ENCODE measurements at regions not wholly inside any gene's neighbourhood (a gene's known extent, or its start where the extent isn't known, plus 50 kb on each side); places are given as distances from the start of the nearest gene placed in this dataset.
A peak's percentile ranks its signal among the peaks of the same experiment; 100 is the strongest.

- DNase-seq, result no peak
These were observed 80.7 kb upstream of the NHSL1 start for GRCh38 chr6:138580040-138580439.

- DNase-seq, result no peak
These were observed 81.5 kb upstream of the NHSL1 start for GRCh38 chr6:138580801-138581200.

DNA sequence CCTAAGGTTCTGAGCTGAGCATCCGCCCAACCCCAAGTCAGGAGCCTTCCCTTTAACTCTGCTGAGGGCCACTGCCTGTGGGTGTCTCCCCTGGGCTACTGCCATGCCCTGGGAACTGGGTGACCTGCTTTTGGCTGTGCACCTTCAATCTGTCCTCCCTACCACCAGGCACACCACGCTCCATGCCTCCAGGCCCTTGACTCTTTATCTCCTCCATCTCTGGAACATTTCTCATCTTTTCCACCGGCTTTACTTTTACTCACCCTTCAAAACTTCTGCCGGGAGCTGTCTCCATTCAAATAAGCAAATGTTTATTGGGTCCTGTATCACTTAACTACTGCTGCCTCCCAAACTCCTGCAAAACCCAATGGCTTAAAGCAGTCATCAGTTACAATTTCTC, 83.3 kb upstream of the NHSL1 start:
- DNase-seq, result no peak

DNA sequence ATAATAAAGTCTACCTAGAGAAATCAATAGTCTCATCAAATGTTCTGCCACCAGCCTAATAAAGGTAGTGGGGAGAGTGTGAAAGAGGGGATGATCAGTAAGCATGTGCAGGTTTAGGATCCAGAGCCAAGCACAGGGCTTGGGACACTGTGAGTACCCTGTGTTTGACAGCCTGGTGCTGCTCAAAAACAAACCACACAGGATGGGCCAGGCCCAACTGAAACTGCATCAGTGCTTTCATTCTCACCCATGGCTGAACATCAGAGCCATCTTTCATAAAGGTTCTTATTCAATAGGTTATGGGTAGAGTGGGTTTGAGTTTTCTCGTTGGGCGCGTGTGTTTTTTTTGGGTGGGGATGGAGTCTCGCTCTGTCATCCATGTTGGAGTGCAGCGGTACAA, 87.3 kb upstream of the NHSL1 start:
- no peak for DNase-seq

DNA sequence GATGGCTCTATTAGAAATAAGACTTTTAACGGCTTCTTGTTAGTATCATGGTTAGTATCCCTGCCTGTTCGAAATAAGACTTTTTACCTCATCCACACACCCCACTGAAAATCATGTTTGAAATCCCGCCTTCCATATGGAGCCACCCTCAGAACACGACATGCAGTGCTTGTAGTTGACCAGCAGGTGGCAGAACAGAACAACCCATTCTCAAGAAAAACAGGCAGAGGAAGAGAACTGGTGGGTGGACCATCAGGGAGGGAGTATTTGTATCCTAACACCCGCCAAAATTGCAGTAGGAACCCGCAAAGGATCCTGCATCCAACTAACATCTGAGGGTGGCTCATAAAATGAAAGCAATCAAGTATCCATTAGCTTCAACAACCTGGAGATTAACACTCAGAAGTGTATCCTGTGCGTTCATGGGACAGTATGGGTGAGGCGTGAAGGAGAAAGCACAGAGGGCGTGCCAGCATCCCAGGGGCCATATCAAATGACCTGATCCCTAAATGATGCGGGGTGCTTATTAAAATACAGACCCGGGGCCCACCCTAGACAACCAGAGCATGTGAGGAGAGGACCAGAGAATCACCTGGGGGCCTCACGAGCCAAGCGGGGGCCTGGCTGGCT, 89.6 kb upstream of the NHSL1 start:
- DNase-seq, result peak; percentile 60

DNA sequence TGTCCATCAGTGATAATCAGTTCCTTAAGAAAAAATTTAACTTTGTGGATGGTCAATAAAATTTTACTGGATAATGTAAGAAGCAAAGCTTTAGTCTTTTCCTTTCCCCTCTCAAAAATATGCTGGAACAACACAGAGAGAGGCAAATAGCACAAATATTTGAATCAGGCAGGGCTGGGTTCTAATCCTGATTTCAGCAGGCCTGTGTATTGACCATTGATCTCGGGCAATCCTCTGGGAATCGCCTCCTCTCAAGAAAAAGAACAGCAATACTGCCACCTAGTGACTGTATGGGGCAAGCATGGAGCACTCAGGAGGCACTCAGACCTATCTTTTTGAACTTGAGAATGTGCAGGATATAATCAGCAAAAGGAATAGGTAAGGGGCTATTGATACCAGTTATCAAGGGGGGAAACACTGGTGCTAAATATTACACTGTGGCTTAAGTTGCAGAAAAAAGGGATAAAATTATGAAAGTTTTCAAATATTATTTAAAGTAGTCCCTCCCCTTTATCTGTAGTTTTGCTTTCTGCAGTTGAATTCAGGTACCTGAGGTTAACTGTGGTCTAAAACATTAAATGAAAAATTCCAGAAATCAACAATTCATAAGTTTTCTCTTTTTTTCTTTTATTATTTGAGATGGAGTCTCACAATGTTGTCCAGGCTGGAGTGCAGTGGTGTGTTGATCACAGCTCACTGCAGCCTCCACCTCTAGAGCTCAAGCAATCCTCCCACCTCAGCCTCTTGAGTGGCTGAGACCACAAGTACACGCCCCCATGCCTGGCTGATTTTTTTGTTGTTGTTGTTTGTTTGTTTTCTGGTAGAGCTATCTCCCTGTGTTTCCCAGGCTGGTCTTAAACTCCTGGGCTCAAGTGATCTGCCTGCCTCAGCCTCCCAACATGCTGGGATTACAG, 91.8 kb upstream of the NHSL1 start:
- peak; percentile 76 for DNase-seq

GRCh38 chr6:138592749-138593123, 93.4 kb upstream of the NHSL1 start:
- DNase-seq, result no peak

GRCh38 chr6:138593124-138593877, 94.0 kb upstream of the NHSL1 start:
- peak; percentile 95 for DNase-seq

GRCh38 chr6:138593909-138594757, 94.8 kb upstream of the NHSL1 start:
- DNase-seq, result peak; percentile 11

DNA sequence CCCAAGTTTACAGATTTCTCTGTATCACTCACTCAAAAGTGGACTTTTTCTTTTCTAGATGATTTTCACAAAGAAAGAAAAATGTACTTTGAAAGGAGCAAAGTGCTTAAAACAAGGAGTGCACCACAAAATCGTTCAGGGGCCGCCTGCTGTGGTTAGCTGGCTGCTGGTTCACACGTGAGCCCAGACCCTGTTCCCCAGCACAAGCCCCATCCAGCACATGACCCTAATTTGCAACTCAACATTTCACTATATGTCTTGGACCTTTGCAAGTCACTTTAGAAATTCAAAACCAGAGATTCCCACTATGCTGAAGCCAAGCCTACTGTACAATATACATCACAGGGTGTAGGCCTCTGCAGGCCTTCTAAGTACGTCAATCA, 95.5 kb upstream of the NHSL1 start:
- no peak for DNase-seq

DNA sequence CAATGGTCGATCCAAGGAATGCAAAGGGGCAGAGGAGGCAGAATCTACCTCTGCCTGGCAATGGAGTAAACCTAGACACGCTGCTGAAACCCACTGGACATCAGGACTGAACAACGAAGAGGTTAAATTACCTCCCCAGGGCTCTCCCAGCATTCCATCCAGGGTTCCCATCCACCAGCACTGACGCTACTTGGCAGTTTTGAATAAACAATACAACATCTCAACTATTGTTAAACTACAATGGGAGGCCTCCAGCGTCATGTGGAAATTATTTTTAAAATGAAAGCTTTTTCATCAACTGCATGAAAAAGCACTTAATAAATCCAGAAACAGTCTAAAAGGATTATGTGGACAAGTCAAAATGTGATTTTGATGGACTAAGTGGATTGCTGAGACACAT, 96.8 kb upstream of the NHSL1 start:
- no peak for DNase-seq

GRCh38 chr6:138596591-138596990, 97.3 kb upstream of the NHSL1 start:
- no peak for DNase-seq

DNA sequence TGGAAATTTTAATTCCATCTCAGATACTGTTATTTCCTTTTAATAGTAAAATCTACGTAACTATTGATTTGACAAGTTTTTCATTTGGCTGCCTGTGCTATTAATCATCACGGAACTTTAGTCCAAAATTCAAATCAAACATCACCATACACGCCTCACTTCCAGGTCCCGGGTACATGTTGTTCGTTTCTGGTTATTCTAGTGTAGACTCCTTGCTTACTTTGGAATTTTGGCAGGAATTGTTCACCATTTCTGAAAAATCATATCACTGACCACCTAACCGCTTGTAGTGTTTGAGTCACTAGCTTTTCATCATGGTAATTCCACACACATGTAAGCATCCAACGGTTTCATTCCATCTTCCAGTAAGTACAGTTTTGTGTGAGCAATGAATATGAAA, 98.0 kb upstream of the NHSL1 start:
- DNase-seq, result no peak

DNA sequence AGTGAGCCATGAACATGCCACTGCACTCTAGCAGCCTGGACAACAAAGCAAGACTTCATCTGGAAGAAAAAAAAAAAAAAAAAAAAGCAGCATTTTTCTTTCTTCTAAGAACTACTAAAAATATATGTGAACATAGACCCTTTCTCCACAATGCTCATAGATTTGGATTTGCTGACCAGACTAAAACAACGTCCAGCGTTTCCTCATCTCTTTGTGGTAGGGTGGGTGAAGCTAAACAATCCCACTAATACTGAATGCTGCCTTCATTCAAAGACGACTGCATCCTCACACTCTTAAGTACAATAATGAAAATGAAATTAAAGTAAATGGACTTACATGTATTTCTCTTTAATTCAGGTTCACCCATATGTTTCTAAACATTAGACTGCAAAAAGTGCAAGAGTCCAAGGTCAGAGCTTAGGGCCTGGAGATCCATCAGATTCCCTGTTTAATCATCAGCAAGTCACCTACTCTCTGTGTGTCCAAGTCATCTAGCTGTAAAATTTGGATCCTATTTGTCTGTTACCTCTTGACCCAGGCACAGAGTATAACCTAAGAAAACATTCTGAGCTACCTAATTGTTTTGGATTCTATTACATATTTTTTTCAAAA, 99.4 kb upstream of the NHSL1 start:
- no peak for DNase-seq

- no peak for DNase-seq
These were observed 101.0 kb upstream of the NHSL1 start for GRCh38 chr6:138600261-138600660.

GRCh38 chr6:138600726-138601125, 101.4 kb upstream of the NHSL1 start:
- peak; percentile 90 for DNase-seq

DNA sequence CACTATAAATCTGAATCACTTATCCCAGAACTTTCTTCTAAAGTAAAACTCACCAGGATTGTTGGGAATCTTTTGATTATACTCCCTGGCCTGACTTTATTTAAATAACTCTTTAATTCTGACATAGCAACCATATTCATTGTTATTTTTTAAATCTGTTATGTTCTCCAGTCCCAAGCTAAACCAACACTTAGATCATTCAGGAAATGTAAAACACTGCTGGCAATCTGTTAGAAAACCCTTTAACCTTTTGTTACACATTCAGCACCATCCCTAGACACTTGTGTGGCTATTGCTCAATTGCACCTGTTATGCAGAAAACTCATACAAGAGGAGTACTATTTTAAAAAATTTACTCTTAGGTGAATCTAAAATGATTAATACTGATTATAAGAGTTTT, 101.8 kb upstream of the NHSL1 start:
- peak; percentile 76 for DNase-seq

GRCh38 chr6:138605958-138606357, 106.7 kb upstream of the NHSL1 start:
- no peak for DNase-seq

DNA sequence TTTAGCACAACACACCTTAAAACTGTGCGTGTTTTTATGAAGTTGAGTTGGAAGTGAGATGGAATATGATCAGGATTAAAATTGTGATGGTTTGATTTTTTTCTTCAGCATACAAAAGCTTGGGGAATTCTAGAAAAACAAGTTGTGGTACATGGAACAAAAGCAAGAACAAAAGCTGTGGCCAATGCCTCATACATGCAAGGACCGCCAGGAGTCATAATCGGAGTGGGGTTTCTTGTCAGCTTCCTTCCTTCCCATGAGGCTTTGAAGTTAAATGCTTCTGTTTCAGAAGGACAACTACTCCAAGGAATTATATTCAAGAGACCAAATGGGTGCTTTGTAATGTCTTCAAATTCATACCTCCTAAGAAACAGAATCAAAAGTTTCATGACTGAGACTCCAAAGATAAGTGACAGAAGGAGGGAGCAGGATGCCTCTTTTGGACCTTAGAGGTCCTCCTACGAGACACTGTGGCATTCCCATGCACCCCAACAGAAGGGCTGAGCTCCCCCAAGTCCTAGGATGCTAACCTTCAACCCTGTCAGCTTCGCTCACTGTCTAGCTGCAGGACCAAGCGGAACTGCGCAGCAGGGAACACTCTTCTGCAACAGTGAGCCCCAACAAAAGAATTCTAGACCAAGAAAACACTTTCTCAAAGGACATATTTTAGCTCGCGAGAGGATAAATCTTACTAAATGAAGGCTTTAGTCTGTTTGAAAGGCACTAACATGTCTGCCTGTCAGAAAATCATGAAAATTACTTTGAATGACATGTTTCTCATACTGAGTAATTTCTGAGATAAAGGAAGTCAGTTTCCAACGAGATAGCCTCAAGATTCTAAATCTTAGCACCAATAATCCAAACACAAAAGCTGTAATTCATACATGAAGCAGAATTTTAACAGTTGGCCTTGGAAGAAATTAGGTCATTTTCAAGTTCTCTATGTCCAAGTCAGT, 108.5 kb upstream of the NHSL1 start:
- no peak for DNase-seq

DNA sequence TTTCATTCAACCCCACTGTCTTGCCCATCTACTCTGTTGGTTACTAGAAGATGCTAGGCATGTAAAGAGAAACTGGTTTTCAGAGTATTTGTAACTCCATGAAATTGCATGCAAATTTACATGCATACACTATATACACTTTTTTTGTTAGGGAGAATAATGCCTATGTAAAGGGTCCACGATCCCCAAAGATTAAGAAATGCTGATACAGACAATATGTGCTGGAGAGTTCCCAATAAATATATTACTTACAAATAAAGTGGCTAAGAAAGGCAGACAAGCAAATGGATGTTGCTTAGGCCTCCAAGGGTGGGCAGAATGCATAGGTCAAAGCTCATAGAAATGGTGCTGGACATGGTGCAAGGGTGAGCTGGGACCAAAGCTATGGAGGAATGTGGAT, 109.6 kb upstream of the NHSL1 start:
- DNase-seq, result no peak

DNA sequence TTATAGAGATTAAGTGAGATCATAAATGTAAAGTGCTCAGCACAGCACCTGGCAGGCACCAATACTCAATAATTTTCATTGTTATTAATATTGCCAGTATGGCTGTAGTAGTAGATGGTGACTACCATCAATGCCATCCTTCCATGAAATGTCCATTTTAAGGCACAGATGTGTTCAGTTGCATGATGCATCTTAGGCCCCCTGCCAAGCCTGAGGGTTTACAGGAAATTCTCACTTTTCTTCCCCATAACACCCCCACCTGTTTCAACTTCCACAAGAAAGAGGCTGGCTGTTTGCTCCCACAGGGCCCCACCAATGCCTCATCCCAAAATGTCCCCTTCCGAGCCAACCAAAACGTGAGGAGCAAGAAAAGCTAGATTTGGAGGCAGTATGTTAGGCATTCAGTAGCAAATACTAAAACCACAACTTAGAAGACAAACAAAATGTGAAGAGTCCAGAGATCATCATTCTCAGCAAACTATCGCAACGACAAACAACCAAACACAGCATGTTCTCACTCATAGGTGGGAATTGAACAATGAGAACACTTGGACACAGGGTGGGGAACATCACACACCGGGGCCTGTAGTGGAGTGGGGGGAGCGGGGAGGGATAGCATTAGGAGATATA, 110.6 kb upstream of the NHSL1 start:
- DNase-seq, result no peak

All from HCEC 1CT (cell line).